Hypothalamus (tissue), 51 donors: ENCODE measurements at regions not wholly inside any gene's neighbourhood (a gene's known extent, or its start where the extent isn't known, plus 50 kb on each side); places are given as distances from the start of the nearest gene placed in this dataset.

ENCODE experiments used
- DNase-seq, 51 donors: peaks; one replicate each; lab custom pipeline; 2025; lab: John Stamatoyannopoulos, UW

DNA sequence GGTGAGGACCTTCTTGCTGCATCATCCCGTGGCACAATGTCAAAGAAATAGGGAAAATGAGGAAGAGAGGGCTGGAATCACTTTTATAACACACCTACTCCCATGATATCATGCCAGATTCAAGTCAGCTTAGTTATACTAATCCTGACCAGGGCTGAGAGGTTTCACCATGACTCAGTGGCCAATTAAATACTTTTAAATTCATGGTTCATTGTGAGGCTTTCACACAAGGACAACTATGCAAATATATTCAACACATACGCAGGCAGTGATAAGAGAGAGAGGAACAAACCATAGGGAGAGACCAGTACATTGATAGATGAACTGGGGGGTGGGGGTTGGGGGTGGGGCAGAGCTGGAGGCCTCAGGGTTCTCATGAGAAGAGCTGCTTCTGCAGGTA, 313.1 kb downstream of the LRFN2 start:
- DNase-seq: no peak

DNA sequence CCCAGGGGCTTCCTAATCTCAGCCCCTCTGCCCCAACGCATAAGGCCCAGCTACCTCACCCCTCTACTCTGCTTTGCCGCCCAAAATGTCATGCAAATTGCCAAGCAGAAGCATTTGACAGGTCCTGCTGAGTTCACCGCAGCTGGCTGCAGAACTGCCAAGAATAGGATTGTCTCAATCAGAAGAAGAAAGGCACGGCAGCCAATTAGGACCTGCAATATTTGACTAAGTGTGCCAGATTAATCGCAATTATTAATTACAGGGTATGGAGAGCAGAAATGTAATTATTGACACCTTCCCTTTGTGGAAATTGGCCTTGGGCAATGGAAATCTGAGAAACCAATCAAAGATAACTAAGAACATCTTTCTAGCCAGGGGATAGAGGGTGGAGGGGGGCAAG, 318.6 kb downstream of the LRFN2 start:
- no peak for DNase-seq

DNA sequence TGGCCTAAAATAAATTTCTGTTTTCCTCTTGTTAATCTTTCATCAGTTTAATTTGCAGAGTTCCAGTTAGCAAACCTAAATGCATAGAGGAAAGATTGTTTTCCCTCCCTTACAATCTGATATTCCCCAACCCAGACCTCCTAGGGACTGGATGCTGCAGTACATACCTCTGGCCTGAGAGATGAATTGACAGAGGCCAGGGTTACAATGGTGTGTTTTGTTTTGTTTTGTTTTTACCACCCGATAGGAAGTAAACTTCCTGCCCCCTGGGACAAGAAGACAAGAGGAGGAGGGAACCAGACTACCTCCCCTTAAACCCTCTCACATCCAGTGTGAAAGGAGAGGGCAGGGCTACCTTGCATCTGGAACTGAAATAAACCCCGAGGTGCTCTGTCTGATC, 319.0 kb downstream of the LRFN2 start:
- no peak for DNase-seq

DNA sequence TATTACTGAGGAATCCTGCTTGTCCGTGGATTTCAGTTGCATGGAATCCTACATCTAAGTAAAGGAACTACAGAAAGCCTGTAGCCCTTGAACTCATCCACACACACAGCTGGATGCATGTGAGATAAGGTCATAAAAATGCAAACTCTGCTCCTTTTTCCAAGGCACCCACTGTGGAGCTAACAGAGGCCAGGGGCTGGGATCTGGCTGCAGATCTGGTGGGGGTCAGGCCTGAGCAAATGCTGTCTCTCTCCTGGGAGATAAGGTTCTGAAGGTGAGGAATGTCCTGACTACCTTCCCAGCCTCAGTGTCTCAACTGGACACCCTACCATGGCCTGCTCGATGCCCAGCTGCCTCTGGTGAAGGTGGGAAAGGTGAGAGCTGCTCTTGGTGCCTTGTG, 321.5 kb downstream of the LRFN2 start:
- DNase-seq: no peak

DNA sequence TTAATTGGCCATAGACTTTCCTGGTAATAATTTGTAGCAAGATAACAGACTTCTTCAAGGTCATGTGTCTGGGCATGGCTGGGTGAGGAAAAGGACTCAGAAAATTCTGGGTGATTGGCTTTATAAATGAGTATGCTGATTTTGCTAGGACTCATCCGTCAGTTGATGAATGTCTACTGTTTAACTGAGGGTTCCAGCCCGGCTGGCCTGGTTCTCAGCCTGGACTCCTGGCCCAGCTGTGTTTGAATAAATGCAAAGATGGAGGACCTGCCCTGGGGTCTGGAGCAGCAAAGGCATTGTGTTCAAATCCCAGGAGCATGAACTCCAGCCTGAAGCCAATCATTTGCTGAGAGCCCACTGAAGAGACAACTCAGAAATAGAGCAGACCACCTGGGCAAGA, 323.2 kb downstream of the LRFN2 start:
- no peak for DNase-seq

DNA sequence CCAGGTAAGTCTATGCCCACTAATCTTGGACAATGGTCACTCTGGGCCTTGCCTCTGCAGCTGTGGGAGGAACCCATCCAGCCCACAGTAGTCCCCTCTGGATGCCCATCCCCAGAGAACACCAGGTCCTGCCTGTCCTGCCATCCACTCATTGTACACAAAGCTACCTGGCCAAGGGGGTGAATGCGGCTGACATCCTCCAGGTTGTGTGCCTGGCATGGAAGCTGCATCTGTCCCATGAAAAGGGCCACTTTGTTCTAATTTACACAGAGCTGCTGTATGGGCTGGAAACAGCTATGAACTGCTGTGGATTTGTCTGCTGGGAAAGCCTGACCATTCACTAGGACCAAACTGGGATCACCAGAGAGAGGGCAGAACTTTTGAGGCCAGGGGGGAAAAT, 324.8 kb downstream of the LRFN2 start:
- DNase-seq: no peak

DNA sequence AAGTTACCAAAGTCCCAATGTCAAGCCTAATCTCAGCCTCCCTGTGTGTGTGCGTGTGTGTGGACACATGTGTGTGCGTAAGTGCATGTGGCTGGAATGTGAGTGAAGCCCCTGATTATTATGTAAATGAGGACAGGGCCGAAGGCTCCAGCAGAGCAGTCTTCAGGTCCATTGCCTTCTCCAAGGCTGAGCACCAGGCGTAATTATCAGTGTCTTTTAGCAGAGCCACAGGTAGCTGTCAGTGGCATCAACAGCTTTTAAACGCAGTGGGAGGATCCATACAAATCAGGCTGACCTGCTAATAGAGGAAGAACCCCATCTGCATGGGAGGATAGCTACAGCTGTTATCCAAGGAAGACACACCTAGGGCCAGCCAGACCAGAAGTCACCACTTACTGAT, 324.3 kb upstream of the MOCS1 start:
- DNase-seq: no peak

DNA sequence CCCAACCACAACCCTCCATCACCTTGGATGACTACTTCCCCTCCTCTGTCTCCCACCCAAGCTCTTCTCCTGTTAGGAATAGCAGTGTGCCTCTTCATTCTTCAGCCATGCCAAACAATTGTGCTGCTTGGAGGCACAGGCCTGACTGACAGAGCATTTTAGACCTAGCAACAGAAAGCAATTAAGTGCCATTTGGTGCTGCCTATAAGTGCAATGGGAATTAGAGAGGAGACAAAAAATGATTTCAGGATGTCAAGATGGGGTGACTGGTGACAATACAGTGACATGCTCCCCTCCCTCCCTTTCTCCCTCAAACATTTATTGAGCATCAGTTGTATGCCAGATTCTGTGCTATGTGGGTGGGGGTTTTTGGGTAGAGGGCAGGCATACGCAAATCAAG, 322.6 kb upstream of the MOCS1 start:
- DNase-seq: no peak

DNA sequence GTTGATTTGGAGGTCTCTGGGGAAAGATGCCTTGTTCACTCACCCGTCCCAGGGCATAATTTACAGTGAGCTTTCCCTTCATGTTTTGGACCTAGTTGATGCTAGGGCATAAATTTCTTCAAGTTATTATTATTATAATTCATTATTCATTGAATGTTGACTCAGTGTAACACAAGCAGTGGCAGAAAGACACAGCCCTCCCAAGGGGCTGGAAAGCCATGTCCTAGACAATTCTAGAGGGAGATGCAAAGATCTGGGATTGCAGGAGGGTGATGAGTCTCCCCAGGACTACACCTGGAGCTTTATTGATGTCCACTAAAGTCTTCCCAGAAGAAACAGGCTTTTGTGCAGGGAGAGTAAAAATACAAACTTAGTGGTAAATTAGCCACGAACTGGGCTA, 322.0 kb upstream of the MOCS1 start:
- DNase-seq: no peak

DNA sequence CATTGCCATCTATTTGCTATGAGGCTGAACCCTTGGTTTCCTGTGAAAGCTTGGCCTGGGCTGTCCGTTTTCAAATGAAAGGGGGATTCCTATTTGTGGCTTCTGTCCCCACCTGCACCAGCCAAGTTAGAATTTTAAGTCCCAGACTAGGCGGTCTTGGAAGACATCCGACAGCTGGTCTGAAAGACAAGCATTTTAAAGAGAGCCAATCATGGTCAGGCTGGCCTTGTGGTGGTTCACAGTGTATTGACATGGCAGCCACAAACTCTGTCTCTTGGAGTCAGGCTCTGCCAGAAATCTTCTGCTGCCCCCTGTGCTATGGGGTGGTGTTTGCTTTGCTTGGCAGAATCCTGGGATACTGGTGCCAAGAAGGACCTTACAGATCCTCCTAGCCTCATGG, 319.2 kb upstream of the MOCS1 start:
- no peak for DNase-seq

DNA sequence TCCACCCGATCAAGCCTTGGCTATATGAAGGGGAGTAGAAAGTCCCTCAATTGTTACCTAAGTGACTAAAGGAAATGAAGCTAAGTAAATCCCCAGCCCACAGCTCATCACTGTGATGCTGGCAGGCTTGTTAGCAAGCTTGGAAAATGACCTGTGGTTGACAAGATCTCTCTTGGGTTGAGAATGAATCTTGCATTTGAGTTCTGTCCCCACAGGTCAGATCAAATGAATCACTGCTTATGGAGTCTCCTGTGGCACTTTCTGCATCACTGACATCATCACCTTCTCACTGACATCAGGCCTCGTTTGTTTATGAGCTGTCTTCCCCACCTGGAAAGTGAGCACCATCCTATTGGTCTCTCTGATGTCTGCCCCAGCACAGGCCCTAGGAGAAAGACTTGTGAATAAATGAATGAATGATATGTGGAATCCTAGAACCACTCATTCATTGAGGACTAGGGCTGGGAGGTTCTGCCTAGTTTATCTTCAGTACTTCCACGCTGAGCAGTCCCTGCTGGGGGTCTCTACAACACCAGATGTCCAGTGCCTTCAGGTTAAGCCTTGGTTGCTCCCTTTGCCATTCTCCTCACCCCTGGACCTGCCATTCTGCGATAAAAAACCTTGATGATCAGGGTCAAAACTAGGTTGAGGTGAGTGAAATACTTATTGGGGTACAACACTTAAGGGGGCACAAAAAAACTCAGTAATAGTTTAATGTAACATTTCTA, 318.4 kb upstream of the MOCS1 start:
- DNase-seq: no peak

DNA sequence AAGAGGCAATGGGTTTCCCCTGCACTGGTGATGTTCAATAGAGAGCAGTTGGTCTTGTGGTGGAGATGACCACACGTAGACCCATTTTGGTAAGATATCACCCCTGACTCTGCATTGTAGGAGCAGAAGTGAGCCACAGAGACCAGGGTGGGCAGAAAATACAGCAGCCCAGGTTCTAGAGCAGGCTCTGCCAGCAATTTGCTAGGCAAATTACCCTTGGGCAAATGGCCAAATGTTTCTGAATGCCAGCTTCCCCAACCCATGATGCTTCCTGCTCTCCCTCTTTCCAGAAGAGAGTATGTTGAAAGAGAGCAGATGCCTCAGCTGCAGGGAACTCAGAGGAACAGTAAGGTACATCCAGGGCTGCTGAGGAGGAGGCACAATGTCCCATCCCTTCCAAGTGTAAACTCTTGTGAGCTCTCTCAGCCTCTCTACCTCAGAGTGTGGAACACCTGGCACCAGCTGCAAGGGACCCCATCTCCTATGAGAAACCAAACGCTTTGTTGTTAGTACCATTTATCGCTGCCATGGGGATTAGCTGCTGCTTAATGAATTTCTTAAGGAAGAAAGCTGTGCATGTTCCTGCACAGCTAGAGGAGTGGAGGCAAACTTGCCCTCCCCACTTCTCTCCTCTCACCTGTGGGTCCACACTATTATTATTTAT, 317.5 kb upstream of the MOCS1 start:
- no peak for DNase-seq

DNA sequence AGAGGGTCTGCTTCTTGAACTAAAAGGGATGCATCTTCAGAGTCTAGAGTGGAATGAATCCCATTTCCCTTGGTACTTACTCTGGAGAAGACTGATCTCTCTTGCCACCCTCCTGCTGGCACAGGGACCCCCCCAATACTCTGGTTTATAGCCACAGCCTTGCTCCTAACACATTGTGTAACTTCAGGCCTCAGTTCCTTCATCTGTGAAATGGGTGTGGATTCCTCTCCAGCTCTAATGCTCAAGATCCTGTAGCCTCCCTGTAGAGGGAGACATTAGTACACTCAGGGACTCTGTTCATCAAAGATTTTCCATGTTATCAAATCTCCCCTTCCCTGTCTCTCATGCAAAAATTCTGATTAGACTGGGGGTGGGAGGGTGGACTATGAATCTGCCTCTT, 315.7 kb upstream of the MOCS1 start:
- no peak for DNase-seq

DNA sequence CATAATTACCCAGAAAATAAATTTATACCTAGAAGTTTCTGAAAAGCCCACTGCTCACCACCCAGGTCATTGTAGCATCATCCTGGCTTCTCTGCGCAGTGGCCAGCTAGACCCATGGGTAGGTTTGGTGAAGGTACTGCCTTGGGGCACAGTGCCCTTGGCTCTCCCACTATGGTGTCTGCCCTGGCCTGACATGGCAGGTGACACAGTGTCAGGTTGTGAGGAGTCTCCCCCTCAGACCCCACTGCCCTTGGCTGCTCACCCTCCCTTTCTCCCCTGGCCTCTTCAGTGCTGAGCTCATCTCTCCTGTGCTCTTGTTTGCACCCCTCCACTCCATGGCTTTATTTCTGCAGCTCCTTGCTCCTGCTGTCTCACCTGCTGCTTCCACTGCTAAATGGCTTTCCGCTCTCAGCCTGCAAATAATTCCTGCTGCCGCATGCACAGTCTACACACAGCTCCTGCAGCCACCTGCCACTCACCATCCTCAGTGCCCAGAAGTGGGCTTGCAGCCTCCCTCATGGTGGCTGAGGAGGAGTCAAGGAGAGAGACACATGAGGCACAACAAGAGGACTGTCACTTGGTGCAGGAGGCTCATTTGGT, 313.4 kb upstream of the MOCS1 start:
- no peak for DNase-seq

DNA sequence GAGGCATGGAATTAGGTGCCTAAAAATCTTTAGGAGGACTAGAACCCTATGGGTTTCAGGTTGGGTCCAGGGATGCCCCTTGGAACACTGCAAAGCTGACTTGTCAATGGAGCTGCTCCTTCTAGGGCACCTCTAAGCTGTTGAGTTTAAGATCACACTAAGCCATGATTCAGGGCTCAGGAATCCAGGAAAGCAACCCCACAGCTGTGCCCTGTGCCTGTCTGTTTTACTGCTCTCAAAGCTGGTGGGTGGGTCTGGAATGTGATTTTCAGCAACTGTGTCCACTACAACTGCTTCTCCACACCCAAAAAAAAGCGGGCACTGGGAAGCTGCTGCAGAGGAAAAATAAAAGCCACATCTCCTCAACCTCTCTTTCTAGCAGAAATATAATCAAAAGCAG, 310.4 kb upstream of the MOCS1 start:
- no peak for DNase-seq

DNA sequence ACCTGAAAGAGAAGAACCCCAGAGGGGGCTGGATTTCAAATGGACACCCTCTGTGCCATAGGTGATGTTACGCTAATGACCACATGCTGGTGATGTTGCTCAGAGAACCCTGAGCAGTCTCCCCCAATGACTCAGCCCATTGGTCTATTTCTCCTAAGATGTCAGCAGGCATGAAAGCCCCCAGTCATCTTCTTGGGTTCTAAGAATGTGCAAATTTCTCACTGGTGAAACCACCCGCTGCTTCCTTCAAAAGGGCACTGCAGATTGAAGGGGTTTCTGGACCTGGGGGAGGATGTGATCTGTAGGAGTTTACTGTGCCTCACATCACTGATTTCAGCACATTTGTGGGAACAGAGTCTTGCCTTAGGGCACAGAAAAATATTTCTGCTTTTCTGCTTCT, 298.4 kb upstream of the MOCS1 start:
- DNase-seq: no peak

DNA sequence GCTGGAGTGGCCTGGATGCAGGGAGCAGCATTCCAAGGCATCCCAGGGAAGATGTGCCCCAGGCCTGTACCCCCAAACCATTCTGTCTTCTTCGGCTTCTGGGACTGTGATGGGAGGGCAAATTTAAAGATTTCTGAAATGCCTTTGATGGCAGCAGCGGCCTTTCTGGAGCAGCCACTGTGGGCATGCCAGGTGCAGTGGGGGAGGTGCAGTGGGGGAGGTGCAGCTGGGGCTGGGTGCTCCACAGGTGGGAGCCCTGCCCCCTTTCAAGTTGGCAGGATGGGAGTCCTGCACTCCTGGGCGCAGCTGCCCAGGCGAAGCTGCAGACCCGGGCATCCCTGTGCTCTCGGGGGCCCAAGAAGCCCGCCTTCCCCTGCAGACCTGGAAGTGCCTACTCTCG, 293.5 kb upstream of the MOCS1 start:
- DNase-seq: no peak

DNA sequence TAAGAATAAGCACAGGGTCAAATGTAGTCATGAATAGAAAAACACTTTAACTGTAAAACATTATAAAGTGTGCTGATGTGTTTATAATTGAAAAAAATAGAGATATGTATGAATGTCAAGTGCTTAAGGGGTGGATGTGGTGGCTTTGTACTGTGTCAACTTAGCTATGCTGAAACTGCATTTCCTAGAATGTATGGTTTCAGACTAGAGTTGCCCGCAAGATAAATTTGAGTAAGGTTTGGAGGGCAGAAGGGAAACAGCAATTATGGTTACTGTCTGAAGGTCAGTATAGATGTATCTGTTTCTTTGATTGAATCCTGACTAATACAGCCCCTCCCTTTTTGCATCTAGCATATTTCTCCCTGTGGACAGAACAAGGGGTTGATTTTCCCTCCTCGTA, 288.1 kb upstream of the MOCS1 start:
- no peak for DNase-seq

DNA sequence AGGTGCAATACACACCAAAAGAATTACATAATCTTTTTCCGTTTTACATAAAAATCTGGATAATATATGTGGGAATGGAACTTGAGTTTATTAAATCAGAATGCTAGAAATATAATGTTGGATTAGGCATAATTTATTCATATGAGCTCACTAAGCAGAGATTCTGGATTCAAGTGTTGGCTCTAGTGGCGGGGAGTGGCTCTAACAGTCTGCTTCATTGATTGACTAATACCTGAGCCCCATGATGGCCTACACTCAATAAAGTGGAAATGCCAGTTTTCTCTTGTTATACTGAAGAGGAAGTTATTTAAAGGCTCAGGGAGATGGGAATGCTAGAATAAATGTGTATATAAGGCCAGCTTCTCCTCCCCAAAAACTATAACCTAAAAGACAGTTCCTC, 285.5 kb upstream of the MOCS1 start:
- DNase-seq: no peak

DNA sequence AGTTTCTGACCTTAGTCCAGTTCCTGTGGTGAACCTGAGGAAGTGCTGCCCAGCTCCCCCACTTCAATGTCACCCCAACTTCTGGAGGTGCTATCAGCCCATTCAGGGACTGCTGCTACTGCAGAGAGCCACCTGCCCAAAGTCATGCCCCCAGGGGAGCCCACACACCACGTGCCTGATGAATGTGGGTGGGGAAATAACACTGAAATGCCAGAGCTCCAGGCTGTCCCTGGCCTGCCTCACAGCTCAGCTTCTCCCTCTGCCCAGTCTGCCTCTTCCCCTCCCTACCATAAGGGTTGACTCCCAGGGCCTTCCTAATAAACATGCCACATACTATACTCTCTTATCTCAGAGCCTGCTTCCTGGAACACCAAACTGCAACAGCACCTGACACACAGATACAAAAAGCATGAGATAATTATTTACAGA, 276.4 kb upstream of the MOCS1 start:
- no peak for DNase-seq

DNA sequence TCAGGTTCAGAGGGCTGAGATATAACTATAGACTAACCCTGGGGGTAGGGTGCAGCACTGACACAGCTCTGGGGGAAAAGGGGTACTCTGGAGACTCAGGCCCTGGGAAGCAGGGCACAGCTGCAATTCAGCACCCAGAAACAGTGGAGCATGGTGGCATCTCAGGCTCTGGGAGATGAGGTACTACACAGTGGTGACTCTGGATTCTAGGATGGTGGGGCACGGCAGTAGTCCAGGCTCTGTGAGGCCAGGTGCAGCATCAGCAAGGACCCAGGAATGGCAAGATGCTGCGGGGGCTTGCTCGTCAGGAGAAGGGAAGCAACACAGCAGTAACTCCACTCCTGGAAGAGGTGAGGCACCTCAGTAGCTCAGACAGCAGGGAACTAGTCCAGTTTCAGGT, 271.5 kb upstream of the MOCS1 start:
- DNase-seq: no peak

DNA sequence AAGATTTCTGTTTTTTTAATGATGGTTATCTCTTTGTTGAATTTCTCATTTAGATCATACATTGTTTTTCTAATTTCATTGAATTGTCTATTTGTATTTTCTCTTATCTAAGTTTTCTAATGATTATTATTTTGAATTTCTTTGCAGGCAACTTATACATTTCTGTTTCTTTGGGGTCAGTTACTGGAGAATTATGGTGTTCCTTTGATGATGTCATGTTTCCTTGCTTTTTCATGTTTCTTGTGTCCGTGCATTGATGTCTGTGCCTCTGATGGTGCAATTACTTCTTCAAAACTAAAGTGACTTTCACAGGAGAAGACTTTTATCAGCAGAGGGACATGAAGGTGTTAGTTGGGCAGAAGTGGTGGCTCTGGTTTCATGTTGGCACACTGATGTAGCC, 270.7 kb upstream of the MOCS1 start:
- no peak for DNase-seq
